ENCODE measurements at regions not wholly inside any gene's neighbourhood (a gene's known extent, or its start where the extent isn't known, plus 50 kb on each side); places are given as distances from the start of the nearest gene placed in this dataset.

DNA sequence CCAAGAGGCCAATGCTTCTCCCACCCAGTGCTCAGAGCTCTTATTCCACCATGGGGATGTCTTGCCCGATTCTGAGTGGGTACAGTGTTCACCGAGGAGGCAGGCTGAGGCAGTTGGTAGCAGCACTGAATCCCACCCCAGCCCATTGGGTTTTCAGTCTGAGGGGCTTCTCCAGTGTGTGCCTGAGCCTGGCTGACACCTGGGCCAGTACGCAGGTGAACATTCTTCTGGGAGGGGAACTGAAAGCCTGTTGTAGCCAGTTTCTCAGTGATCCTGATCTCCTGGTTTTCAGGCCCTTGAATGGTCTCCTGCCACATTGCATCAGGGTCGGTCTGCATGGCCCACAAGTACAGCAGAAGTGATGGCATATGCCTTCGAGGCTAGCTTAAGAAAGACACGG is 98.2 kb downstream of the TMEM17 start:
- Histone ChIP-seq H2BK20ac (ENCODE audit: low read depth, low read length) (no peak overlapping the region), H3K56ac (ENCODE audit: extremely low read depth, insufficient read depth, low read length) (no peak overlapping the region), H3K27me3 (ENCODE audit: control insufficient read depth, insufficient read depth, low read length) (peaks cover 4% of the 10 kb centered on the region), H4K5ac (ENCODE audit: low read depth, low read length) (no peak overlapping the region), H3K23ac (ENCODE audit: low read depth, low read length) (no peak overlapping the region), H2AFZ (replicated peaks; ENCODE audit: low read length, poor library complexity) (no peak overlapping the region), H3K9me3 (ENCODE audit: control insufficient read depth, insufficient read depth, low read length) (no peaks in the 10 kb centered on the region), H2BK5ac (ENCODE audit: low read depth, low read length, poor library complexity, severe bottlenecking) (no peak overlapping the region), H3K4me3 (ENCODE audit: insufficient read depth, low read depth, low read length) (no peak overlapping the region), H3K4me1 (ENCODE audit: control insufficient read depth, insufficient read depth, low read length) (peaks cover 2% of the 10 kb centered on the region; the same call in 1 of the 2 replicates), H2AK5ac (ENCODE audit: low read depth, low read length) (no peak overlapping the region), H3K14ac (replicated peaks; ENCODE audit: low read depth, low read length) (no peak overlapping the region), H3K79me1 (ENCODE audit: low read depth in 1 of 2, low read length in 2 of 2) (no peaks in the 10 kb centered on the region), H2BK15ac (ENCODE audit: low read depth, low read length) (no peak overlapping the region), H4K91ac (ENCODE audit: insufficient read depth, low read depth, low read length) (no peak overlapping the region), H3K4me2 (ENCODE audit: low read depth, low read length) (no peak overlapping the region), H2BK120ac (ENCODE audit: low read depth, low read length) (no peak overlapping the region), H3K18ac (ENCODE audit: low read depth, low read length) (no peak overlapping the region), H4K20me1 (ENCODE audit: insufficient read depth, low read length) (no peaks in the 10 kb centered on the region), H3K9me1 (ENCODE audit: insufficient read depth, low read length) (no peaks in the 10 kb centered on the region), H3K36me3 (ENCODE audit: control insufficient read depth, insufficient read depth, low read length) (no peaks in the 10 kb centered on the region), H3K9ac (ENCODE audit: low read depth, low read length) (no peak overlapping the region), H3K27ac (ENCODE audit: insufficient read depth, low read length) (no peak overlapping the region), H3K4ac (ENCODE audit: low read depth, low read length) (no peak overlapping the region), H4K8ac (ENCODE audit: low read depth in 2 of 2, low read length in 2 of 2) (no peak overlapping the region), H2AK9ac (replicated peaks; ENCODE audit: low read depth, low read length, poor library complexity) (no peak overlapping the region)
- ChIA-PET POLR2A (ENCODE audit: unreplicated experiment) (no interaction called here), CTCF (no interaction called here)
- DNase-seq (no peak), ATAC-seq (ENCODE audit: low read depth) (no peak)
- no TSS peak for BruUV-seq (replicated peaks)
- WGBS, 2 experiments (ENCODE audit: extremely low coverage in 2 of 2, insufficient read length in 1 of 2), result 32% methylated on average over 3 of the region's 6 CpGs; no CpG with 5 or more reads in 1 of the 2 experiments
- TF ChIP-seq CEBPB (IDR thresholded peaks at IDR 0.05; ENCODE audit: low read depth, low read length) (no peak), MAZ (IDR thresholded peaks at IDR 0.05; ENCODE audit: borderline replicate concordance, low read depth, low read length) (no peak), MXI1 (IDR thresholded peaks at IDR 0.05; ENCODE audit: borderline replicate concordance, low read depth, low read length) (no peak), RAD21 (IDR thresholded peaks at IDR 0.05; ENCODE audit: low read length) (no peak), POLR2A (IDR thresholded peaks at IDR 0.05; ENCODE audit: low read depth, low read length) (no peak), SMC3 (IDR thresholded peaks at IDR 0.05; ENCODE audit: low read depth, low read length) (no peak), RCOR1 (IDR thresholded peaks at IDR 0.05; ENCODE audit: insufficient replicate concordance, low read length) (no peak), USF2 (IDR thresholded peaks at IDR 0.05; ENCODE audit: low read depth, low read length) (no peak), CHD1 (IDR thresholded peaks at IDR 0.05; ENCODE audit: low read depth, low read length) (no peak), ELK1 (IDR thresholded peaks at IDR 0.05; ENCODE audit: borderline replicate concordance, low read depth, low read length) (no peak), NFE2L2 (IDR thresholded peaks at IDR 0.05; ENCODE audit: low read depth, low read length) (no peak), MAFK (IDR thresholded peaks at IDR 0.05; ENCODE audit: low read depth, low read length) (no peak), BHLHE40 (IDR thresholded peaks at IDR 0.05; ENCODE audit: low read depth, low read length) (no peak), FOS (IDR thresholded peaks at IDR 0.05; ENCODE audit: low read depth, low read length) (no peak)
- intact Hi-C loops (cut with micrococcal nuclease), result no loop called here
- in situ Hi-C loops (cut with MboI; ENCODE audit: low sequenced_read_pairs), result no loop called here
- dilution Hi-C loops (cut with HindIII; ENCODE audit: low sequenced_read_pairs, unreplicated experiment), result no loop called here

Measured in IMR-90 (cell line).